Globus pallidus (tissue), 1 donor: ENCODE measurements at regions not wholly inside any gene's neighbourhood (a gene's known extent, or its start where the extent isn't known, plus 50 kb on each side); places are given as distances from the start of the nearest gene placed in this dataset.
"Not testable (repeated sequence)": the region's sequence is repeated elsewhere in the genome, so short reads cannot be mapped to it uniquely, and the experiment has no call there.

Experiments used
- DNase-seq: peaks from one replicate; pipeline ENCODE4 v3.0.0-alpha.2; 2015; ENCODE audit warnings: low spot score

DNA sequence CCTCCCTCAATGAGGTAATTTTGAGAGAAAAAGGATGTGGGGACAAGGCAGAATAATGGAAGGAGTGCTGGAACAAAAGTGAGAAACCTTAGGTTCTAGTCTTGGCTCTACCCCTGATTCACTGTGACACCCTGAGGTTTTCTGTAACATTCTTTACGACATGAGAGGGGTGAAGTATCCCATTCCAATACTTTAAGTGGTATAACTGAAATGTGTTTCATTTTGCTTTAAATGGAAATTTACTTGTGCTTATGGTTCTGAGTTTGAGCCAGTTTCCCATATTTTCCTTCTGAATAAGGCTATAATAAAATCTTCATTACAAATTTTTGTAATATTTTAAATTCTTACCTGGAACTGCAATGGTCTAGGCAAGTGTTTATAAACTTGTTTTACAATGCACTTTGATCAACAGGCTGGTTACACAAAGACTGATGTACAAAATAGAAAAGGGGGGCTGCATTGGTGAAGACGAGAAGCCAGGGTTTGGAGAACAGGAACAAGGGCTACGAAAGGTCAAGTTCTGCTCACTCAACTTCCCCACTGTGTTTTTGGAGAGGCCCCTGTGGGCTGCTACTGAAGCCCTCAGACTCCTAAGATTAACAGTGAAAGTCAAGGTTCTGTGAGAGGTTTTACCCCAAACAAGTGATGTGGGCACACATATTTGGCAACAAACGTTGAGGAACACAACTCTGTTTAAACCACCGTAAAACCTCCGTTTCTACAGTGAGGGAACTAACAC is 171.9 kb upstream of the ELL2 start:
- DNase-seq: no peak

DNA sequence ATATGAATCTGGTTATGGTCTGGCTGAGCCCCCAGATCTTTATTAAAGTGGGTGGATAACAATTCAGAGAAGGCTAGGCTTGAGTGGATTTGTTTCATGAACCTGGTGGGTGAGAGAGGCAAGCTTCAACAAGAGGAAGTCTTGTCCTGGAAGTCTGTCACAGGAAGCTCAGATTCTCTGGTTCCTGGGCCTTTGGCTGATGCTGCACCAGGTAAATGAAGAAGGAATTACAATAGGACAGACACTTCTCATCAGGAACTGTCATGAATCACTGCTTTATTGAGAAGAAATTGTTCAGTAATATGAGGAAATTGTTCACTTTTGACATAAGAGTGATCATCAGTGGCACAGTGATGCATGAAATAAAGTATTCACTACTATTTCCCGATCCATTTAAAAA is 167.6 kb upstream of the ELL2 start:
- no peak for DNase-seq

DNA sequence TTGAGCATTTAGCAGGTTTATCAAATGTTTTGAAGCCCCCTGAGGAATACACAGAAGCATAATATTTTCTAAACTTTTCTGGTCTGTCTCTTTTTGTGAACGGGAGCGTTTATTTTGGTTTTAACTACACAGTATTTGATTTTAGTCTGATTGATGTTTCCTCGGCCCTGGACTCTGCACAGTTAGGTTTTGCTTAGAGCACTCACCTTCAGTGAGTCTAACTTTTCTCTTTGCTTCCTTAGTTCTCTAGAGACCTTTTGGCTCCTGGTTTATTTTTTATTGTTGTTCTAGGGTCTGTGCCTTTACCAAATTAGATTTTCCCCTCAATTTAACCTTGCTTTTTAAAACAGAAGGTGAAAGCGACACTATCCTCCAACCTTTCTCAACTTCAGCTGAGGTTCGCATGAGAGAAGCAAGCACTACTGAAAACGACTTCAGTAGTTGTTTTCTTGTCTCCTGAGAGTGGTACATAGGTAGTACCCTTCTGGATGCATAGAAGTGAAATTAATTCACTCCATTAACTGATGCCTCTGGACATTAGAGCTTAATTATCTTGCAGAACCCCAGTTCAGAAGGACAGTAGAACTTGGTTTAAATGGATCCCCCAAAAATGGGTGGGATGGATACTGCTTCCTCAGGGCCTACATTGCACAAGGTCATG is 166.7 kb upstream of the ELL2 start:
- DNase-seq: no peak

DNA sequence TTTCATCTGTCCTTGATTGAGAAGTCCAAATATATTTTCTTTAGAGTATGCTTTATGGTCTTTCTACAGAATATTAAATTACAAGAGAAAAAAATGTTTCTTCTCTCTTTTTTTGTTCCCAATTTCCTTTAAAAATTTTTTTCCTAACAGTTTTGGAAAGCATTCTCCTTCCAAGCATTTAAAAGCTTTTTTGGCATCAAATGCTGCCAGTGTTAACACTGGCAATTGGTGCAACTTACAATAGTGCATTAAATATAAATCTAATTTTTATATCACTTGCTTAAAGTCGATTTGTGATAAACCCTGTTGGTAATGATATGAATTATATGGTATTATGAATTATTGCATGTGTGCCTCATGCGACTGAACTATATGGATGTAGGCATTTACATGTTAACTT is 165.9 kb upstream of the ELL2 start:
- DNase-seq: no peak

DNA sequence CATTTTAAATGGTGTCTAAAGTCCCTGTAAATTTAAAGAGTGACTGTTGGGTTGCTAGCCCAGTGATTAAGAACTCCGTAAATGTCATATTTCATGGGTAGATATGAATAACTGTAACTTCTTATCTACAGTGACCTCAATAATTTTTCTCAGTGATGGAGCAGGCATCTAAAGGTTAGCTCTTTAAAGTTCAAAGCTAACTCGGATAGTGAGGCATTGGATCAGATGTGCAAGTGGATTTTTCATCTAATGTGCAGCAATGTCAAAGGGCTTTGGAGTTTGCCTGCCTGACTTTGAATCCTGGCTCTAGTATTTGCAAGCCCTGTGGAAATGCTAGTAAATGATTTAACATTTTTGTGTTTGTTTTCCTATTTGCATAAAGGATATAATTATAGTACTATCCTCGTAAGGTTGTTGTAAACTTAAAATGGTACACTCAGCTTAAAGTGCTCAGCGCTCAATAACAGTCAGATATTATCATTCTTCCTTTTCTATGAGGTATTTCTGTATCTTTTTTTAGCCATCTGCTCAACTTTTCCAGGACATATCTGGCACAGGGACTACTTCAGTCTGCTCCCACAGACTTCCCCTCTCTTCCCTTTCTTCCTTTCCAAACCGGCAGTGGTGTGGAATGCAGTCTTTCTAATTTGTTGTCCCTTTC is 163.7 kb upstream of the ELL2 start:
- no peak for DNase-seq

DNA sequence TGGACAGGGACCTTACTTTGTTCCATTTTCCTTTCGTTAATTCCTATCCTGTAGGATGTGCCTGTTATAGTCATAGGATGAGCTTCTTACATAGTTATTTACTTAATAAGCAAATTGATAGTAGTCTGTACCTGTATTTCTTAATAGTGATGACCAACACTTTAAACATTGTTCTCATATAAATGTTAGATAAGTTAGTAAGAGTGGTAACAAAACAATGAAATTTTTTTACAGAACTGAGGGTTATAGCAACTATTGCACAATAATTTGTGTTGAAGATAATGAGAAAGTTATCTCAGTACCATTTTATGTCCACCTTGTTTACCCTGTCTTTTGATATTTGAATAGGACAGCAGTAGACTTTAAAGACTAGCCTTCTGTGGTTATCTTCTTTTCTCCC is 162.9 kb upstream of the ELL2 start:
- no peak for DNase-seq

DNA sequence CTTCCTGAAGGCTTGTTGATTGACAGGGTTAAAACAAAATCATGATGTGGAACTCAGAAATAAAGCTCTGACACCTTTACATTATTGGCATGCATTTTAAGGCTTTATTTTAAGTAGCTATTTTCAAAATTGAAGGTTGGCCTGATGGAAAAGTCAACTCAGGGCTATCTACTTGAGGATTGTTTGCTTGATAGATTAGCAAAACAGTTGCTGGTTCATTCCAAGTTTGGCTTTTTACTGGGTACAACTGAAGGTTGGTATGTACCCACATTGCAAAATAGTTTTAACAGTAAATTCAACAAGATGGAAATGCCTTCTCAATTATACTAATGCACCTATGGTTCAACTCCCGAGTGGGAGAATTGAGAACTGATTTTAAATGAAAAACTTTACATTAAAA is 161.8 kb upstream of the ELL2 start:
- DNase-seq: no peak

DNA sequence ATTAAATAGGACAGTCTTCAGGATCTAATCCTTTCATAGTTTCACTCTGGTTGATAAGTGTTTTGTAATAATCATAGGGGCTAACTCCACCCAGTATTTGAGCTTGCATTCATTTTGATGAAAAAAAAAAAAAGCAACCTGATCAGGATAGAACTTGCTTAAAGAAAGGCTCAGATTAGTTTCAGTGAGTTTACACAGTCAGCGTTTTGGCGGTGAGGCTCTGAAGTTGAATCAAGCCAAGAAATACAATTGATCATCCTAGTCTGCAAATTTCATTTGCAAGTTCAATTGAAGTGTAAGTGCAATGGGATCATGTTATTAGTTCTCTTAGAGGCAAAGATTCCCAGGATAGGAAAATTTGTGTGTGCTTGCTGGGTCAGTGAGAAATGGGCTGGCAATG is 159.7 kb upstream of the ELL2 start:
- DNase-seq: no peak

DNA sequence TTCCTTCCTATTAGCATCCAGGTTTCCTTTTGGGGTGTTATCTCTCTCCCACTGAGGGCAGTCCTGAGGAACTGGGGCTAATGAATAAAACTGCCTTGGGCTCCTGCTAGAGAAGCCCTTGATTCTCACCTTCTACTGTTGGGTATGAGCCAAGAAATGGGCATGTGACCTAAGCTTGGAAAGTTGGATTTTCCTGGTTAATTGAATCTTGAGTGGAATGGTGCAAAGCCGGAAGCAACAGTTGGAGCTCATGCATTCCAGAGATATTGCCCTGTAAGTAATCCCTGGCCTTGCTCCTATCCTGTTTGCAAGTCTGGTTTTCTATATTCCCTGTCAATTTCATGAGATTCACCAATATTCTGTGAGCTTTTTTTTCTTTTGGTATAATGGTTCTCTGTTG is 158.5 kb upstream of the ELL2 start:
- no peak for DNase-seq

DNA sequence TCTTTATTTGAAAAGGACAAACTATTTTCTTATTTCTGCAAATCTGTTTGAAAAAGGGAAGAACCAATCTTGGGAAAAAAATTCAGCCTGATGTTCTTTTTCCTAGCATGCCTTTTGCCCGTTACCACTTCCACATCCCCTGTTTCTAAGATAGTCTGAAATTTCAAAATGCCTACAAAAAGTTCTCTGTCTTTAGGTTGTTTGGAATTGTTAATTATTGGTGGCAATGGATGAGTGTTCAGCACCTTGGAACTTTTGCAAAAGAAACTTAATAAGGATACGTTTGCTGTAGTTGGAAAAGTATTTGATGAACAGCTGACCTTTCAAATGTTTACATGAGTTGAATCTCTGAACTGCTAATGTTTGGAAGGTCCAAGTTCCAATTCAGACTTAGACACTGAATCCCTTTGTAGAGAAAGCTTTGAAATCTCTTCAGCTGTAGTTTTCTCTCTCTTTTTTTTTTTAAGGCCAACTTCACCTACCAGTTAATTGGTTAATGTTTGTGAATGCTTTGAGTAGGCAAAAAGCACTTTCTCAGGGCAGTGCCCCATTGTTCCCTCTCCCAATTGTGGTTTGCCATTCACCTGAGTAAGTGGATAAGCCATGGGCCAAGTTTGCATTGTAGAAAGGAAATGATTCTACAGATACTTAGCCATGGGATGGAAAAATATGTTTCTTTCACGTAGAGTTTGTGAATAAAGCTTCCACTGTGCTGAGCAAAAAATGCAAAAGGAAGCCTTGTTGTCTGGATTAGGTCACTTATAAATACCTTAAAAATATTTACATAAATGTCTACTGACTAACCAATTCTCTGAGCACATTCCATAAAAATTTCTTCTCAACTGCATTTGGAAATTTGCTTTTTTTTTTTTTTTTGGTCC is 156.4 kb upstream of the ELL2 start:
- DNase-seq: peak; percentile 3

DNA sequence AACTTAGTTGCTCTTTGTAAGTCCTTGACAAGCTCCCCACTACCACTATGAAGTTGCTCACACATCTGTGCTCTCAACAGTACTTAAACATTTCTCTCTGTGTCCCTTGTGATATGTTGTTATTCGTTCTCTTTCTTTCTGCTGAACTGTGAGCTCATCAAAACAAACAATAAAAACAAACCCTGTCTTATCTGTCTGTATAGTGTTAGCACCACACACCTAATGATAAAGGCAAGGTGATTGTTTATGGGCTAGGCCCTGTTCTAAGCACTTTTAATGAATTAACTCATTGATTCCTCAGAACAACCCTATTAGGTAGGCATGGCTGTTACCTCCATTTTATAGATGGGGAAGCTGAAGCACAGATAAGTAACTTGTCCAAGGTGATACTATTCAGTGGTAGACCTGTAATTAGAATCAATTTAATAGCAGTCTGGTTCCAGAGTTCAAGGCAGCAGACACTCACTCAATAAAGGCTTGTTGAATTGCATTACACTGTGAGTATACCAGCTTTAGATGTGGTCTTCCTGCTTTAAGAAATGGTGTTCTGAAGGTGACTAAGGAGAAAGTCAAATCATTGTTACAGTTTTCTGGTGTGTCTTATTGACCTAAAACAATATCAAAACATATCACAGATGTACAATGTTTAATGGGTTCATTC is 153.6 kb upstream of the ELL2 start:
- DNase-seq: no peak

DNA sequence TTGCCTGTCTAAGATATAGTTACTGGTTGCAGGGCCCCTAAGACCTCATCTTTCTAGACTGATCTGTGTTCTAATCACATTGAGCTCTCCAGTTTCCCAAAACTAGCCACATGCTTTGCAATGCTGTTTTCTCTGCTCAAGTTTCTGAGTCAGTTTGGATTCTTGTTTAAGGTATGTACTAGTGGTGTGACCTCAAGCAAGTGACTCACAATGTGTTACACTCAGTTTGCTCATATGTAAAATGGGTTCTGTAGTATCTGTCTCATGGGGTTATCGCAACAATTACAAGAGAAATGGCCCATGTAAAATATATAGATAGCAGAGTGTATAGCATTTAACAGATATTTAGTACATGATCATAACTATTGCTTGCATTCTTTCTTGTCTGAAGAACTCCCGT is 153.1 kb upstream of the ELL2 start:
- DNase-seq: no peak

DNA sequence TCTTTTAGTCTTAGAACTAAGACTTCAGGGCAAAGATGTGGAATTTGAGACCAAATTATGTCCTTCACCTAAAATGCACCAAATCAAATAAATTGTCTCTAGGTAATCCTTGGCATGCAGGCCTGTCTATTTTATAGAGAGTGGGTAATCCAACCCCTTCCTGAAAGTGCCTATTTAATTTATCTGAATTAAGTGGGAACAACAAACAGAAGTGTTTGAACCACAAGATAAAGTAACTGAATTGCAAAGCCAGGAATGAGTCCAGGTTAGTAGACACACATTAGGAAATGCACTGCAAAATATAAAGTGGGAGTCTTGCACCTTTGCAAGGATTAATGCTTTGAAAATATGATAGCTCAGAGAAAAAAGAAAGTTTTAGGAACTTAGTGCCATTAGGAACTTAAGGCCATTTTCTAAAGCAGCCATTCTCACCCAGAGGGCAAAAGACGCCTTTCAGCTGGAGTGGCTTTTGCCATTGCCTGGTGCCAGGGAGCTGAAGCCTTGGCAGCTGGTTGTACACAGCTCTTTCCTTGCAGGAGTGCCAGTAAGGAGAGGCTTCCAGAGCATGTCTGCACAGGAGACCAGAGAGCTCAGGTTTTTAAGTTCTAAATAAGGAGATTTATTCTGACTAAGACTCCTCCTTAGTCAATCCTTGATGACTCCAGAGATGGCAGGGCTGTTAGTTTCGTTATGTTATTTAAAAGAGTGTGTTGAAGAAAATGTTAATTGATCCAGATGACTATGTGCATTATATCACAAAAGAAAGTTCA is 151.7 kb upstream of the ELL2 start:
- DNase-seq: peak; percentile 10

DNA sequence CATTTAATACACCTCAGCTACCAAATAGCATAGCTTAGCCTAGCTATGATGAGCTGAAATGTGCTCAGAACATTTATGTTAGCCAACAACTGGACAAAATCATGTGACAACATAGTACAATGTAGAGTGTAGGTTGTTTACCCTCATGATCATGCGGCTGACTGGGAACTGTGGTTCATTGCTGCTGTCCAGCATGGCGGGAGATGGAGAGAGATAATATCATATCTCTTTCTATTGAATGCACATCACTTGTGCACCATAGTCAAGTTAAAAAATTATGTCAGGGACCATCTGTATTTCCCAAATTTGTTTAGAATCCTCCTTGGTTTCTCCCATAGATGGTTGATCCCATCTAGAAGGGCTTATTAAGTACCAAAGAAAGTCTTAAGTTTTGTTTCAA is 151.1 kb upstream of the ELL2 start:
- no peak for DNase-seq

DNA sequence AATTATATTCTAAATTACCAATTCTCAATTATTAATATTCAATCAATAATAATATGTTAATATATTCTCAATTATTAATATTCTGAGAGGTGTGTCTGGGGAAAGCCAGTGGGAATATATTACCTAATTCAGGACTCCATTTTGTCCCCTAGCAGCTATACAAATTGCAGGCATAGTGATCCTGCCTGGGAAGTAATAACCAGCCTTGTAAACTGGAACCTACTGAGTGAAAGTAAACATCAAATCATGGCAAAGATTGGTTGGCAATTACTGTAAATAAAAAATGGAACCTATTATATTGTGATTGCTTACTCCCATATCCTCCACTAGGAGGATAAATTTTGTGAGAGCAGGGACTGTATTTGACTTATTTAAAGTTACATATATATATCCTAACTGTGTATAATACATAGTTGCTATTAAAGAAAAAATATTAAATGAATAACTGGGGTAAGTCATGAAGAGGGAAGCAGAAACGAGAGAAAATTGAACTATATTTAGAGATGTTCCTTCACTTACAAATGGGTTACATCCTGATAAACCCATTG is 150.5 kb upstream of the ELL2 start:
- DNase-seq: no peak

DNA sequence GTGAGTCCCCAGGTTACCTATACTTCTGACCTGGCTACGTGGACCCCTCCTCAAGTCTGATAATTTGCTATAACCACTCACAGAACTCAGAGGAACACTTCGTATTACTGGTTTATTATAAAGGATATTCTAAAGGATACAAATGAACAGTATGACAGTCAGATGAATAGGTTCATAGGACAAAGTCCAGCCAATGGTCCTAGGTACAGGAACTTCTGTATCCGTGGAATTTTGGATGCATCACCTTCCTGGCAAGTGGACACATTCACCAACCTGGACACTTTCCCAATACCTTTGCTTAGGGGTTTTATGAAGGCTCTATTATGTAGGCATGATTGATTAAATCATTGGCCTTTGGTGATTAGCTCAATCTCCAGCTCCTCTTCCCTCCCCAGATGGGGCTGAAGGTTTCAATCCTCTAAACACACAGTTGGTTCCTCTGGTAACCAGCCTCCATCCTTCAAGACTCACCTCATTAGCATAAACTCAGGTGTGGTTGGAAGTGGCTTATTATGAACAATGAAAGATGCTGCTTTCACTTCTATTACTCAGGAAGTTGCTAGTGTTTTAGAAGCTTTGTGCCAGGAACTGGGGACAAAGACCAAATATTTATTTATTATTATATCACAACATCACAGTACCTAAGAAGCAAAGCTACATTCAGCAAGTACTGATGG is 149.6 kb upstream of the ELL2 start:
- DNase-seq: no peak

DNA sequence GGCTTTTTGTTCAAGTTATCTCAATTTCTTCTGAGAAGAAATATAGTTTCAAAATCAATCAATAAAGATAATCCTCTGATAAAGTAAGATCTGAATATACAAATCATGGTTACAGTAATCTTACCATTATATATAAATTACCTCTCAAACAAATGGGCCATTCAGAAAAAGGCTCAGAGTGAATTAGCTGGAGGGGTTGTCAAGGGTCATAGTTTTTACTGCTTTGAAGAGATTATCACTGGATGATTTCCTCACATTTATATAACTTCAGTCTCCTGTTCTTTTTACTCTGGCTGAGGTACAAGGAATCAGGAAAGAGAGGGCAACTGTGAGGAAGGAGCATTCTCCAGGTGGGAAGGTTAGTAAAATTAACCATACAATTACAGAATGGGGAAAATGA is 148.6 kb upstream of the ELL2 start:
- no peak for DNase-seq

DNA sequence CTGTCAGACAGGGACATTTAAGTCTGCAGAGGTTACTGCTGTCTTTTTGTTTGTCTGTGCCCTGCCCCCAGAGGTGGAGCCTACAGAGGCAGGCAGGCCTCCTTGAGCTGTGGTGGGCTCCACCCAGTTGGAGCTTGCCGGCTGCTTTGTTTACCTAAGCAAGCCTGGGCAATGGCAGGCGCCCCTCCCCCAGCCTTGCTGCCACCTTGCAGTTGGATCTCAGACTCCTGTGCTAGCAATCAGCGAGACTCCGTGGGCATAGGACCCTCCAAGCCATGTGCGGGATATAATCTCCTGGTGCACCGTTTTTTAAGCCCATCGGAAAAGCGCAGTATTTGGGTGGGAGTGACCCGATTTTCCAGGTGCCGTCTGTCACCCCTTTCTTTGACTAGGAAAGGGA is 147.0 kb upstream of the ELL2 start:
- DNase-seq: not testable (repeated sequence)

DNA sequence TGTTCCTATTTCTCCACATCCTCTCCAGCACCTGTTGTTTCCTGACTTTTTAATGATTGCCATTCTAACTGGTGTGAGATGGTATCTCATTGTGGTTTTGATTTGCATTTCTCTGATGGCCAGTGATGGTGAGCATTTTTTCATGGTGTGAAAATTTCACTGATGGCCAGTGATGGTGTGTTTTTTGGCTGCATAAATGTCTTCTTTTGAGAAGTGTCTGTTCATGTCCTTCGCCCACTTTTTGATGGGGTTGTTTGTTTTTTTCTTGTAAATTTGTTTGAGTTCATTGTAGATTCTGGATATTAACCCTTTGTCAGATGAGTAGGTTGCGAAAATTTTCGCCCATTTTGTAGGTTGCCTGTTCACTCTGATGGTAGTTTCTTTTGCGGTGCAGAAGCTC is 142.2 kb upstream of the ELL2 start:
- not testable (repeated sequence) for DNase-seq

DNA sequence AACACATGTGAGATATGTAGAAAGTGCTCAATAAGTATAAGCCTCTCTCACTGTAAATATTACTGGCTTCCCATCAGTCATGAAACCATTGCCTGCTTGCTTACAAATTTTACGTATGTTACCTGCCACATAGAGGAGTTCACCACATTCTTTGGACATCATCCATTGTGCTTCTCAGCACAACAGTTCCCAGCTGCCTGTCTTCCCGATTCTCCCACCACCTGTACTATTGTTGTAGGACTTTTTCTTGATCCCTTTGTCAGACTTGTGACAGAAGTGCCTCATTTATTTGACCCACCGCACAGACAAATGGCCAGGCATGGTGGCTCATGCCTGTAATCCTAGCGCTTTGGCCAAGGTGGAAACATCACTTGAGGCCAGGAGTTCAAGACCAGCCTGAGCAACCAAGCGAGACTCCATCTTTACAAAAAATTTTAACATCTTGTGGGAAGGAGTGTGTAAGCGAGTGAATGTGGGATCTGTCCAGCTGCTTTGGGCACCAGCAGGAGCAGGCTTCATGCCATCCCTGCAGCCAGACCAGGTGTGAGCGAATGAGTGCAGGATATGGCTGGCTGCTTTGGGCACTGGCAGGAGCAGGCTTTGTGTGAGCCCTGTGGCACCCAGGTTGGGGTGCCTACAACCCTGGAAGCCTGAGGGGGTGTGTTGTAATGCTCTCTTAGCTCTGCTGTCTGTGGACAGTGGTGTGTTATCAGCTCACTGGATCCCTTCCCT is 139.9 kb upstream of the ELL2 start:
- no peak for DNase-seq
